Occipital lobe (tissue), 1 donor: ENCODE measurements at regions not wholly inside any gene's neighbourhood (a gene's known extent, or its start where the extent isn't known, plus 50 kb on each side); places are given as distances from the start of the nearest gene placed in this dataset.
"Not testable (repeated sequence)": the region's sequence is repeated elsewhere in the genome, so short reads cannot be mapped to it uniquely, and the experiment has no call there.

Source experiments
- DNase-seq: peaks from one replicate; lab custom pipeline; 2025; lab: John Stamatoyannopoulos, UW

DNA sequence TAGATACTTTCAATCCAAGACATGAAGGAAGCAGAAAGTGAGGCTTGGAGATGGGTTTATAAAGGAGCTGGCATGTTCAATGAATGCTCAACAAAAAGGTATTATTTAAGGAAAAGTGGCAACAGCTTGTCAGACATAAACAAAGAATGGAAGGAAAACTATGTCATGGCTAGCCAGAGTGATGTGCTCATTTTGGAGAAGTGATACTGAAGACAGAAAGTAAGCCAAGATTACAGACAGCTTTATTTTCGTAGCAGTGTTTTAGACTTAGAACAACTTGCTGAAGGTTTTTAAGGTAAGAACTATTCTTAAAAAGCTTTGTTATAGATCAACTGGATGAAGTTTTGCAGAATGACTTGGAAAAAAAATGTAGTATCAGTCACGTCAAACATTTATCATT, 160.5 kb upstream of the FERD3L start:
- no peak for DNase-seq

DNA sequence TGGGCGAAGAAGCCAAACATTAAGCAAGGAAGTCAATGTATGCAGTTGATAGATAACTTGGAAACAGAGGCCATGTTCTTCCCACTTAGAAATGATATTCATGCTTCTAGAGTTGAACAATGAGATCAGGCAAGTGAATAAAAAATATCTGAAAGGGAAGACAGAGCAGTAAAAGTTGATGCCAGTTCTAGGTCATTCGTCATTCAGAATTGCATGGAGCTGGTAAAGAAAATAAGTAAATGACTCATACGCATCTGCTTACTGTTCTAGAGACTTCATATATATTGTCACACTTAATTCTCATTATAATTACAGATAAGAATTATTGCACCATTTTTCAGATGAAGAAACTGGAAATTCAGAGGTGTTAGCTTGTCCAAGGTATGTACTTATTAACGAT, 158.9 kb upstream of the FERD3L start:
- no peak for DNase-seq

GRCh38 chr7:19302731-19303130, 157.5 kb upstream of the FERD3L start:
- no peak for DNase-seq

DNA sequence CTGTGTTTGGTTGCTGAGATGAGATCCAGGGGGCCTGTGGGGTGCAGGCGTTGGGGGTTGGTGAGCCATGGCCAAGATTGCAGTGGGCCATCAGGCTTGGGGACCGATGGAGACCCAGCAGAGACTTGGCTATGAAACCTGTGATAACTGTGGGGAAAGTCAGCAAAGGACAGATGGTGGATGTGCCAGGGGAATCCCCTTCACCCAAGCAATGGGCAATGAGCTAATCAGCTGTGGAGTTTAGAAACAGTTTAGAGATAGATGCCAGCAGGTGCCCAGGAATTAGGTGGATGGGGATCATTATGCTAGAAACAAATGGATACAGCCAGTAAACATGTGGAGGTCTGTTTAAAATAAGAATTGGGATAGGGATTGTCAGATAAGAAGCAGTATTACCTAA, 151.4 kb upstream of the FERD3L start:
- DNase-seq = no peak

- no peak for DNase-seq
Observed at GRCh38 chr7:19295376-19295775, 150.2 kb upstream of the FERD3L start.

- no peak for DNase-seq
Observed at GRCh38 chr7:19294619-19295018, 149.4 kb upstream of the FERD3L start.

- no peak for DNase-seq
Observed at GRCh38 chr7:19293431-19293830, 148.2 kb upstream of the FERD3L start.

DNA sequence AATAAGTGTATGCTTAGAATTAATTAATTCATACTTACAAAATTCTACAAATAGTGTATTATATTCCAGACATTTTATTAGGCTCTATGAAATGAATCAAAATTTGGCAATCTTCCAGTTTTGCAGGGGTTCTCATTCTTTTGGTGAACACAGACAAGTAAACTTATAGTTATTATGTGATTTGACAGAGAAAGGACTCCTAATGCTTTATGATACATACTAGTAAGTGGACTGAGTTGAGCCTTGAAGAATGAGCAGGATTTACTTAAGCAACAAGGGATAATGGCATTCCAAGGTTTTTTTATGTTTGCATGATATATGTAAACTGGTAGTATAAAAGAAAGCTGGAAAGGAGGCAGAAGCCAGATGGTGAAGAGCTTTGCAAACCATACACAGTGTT, 145.7 kb upstream of the FERD3L start:
- no peak for DNase-seq

- DNase-seq = no peak
Observed at GRCh38 chr7:19290066-19290465, 144.8 kb upstream of the FERD3L start.

DNA sequence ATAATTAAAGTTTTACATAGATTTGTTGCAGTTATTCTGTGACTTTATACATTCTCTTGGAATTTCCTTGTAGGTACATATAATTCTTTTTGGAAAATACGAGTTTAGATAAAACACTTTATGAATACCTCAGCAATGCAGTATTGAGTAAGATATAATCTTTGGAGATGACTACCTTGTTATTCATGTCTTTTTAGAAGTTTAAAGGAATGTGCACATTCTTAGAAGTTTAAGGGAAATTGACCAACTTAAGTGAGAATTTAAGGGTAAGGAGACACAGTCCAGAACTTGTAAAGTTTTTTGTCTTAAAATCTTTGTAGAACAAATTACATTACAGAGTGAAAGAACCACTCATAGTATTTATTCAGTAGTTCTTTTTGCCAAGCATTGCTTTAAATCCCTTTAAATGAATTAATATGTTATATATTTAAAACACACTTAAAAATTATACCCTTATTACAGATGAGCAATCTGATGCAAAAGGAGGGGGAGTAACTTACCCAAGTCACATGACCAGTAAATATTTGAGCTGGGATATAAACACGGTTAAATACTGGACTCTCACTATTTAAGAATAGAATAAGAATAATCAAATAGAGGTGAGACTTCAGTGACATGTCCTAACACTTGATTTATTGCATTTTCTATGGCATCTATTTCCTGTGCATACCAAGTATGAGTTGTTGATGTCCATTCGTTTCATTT, 139.5 kb upstream of the FERD3L start:
- DNase-seq = no peak

- no peak for DNase-seq
Observed at GRCh38 chr7:19284136-19284535, 138.9 kb upstream of the FERD3L start.

DNA sequence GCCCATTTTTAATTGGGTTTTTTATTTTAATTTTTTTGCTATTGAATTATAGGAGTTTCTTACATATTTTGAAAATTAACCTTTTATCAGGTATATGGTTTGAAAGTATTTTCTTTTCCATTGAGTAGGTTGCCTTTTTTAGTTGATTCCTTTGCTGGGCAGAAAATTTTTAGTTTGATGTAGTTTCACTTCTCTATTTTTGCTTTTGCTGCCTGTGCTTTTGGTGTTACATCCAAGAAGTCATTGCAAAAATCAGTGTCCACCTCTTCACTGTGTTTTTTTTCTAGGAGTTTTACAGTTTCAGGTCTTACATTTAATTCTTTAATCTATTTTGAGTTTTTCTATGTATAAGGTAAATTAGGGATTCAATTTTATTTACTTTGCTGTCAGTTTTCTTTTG, 129.8 kb upstream of the FERD3L start:
- no peak for DNase-seq

DNA sequence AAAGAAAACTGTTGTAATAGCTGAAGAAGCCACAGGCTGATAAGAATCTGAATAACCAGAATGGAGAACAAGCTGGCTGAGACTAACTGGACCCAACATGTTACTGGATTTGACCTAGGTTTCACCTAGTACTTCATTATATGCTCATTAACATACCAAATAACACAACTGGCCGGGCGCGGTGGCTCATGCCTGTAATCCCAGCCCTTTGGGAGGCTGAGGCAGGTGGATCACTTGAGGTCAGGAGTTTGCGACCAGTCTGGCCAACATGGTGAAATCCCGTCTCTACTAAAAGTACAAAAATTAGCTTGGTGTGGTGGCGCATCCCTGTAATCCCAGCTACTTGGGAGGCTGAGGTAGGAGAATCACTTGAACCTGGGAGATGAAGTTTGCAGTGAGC, 127.1 kb upstream of the FERD3L start:
- not testable (repeated sequence) for DNase-seq

DNA sequence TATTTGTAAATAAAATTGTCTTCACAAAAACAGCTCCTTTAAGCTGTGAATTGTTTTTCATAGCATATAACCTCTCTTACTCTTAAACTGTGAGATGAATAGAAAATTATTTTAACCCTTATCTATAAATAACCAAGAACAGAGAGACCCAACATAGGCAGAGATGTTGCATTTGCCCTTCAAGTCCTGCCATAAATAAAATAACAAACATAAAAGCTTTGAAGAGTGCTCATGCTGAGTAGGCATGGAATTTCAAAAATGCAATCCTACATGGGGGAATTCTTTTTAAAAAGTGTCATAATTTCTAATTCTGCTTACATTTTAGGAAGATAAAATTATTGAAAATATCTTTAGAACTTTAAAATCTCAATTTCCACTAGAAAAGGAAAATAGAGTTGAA, 124.1 kb upstream of the FERD3L start:
- no peak for DNase-seq

DNA sequence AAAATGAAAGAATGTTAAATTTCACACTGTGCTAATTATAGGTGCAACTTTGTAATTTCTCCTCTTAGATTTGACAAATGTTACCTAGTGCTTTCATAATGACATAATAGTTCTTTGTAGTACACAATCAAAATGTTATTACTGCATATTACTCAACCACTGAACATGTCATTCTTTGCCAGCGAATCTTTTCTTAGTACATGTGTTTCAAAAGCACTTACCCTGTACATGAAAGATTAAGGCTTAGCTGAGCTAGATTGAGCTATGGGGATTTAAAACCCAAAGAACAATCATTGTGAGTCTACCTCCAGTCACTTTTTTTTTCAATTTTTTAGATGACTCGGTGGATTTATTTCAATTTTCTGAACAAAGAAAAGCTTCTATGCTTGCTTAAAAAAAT, 123.5 kb upstream of the FERD3L start:
- DNase-seq = no peak

DNA sequence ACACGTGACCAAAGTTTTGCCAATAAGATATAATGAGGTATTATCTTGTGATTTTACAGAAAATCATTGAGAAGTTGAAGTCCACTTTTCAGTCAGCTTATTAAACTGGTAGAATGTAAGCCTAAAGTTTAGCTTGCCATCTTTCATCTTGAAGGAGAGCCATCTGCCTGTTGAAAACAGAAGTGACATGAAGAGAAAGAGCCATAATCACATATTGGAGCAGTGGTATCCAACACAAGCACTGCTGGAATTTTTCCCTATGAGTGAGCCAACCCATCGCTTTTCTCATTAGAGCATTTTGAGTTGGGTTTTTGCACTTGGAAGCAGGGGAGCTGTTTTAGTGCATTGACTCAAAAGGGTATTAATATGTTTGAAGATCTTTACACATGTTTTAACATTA, 117.6 kb upstream of the FERD3L start:
- no peak for DNase-seq

DNA sequence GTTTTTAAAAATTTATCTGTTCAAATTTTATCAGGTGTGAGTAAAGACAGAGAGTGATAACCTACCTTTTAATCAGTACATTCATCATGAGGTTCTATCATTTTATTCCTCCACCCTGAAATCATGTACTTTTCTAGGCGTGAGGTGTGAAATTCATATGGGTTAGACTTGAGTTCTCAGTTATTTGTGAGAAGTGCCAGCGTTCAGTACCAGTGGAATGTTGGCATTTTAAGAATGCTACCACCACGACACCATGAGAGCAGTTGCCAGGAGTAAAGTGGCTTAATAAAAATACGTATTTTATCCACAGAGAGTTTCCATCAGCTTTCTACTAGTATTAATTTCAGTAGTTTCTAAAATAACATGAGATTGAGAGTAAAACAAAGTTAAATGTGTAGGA, 104.1 kb upstream of the FERD3L start:
- DNase-seq = no peak

DNA sequence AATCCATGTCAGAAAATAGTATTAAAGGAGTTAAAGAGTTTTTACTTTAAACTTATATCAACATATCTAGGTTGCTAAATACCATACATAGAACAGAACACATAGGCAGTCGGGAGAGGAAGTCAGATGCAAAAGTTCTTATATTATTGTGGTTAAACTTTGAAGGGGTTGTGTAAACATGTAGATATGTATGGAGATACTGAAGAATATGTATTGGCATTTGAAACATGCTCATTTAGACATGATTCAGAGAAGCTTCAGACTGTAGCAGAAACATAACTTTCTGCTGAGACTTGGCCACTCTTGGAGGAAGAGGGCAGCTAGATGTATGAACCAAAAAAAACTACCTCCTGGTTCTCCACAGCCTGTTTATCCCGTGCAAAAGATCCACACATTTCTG, 103.5 kb upstream of the FERD3L start:
- no peak for DNase-seq

- DNase-seq = no peak
Observed at GRCh38 chr7:19248115-19248514, 102.9 kb upstream of the FERD3L start.

GRCh38 chr7:19247017-19247416, 101.8 kb upstream of the FERD3L start:
- DNase-seq = no peak

DNA sequence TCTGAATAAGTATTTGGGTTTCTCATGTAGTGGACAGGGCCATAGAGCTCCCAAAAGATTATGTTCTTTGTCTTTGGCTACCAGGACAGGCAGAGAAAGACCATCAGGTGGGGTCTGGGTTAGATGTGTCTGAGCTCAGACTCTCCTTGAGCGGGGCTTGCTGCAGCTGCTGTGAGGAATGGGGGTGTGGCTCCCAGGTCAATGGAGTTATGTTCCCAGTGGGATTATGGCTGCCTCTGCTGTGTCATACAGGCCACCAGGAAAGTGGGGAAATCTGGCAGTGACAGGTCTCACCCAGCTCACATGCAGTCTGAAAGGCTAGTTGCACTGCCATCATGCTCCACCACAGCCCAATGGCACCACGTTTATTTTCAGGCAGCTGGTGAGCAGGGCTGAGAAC, 97.0 kb upstream of the FERD3L start:
- DNase-seq = no peak

DNA sequence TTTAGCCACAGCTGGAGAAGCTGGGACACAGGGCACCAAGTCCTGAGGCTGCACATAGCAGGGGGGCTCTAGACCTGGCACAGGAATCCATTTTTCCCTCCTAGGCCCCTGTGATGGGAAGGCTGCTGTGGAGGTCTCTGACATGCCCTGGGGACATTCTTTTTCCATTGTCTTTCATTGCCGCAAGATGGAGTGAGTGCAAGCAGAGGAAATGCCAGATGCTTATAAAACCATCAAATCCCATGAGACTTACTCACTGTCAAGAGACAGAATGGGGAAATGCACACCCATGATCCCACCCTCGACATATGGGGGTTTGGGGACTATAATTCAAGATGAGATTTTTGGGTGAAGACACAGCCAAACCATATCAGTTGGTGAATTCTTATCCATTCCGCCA, 94.7 kb upstream of the FERD3L start:
- DNase-seq = no peak

DNA sequence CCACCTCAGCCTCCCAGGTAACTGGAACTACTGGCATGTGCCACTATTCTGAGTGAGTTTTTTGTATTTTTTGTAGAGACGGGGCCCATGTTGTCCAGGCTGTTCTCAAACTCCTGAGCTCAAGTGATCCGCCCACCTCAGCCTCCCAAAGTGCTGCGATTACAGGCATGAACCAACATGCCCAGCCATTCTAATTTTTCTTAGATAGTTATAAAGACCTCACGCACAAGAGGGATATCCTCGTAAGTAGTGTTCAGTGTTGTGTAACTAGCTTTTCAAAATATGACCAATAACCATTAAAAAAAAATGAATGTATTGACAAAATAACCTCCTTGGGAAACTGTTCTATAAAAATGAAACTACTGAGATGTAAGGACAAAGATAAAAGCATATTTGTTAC, 90.5 kb upstream of the FERD3L start:
- DNase-seq = no peak

GRCh38 chr7:19224951-19225350, 79.7 kb upstream of the FERD3L start:
- no peak for DNase-seq
